Fibroblast of mammary gland (primary cell): ENCODE measurements at regions not wholly inside any gene's neighbourhood (a gene's known extent, or its start where the extent isn't known, plus 50 kb on each side); places are given as distances from the start of the nearest gene placed in this dataset.
A peak's percentile ranks its signal among the peaks of the same experiment; 100 is the strongest.

Source experiments
- DNase-seq: peaks from one replicate; pipeline ENCODE4 v3.0.0-alpha.2; 2010; ENCODE audit warnings: low read depth
- H3K4me3 ChIP-seq: 2 replicates; pipeline ENCODE4 v1.5.1; 2011; ENCODE audit warnings: low read depth, mild to moderate bottlenecking, low read length, moderate library complexity; ENCODE audit not compliant: control insufficient read depth
- TF ChIP-seq, protein P1 (sequence below): conservative IDR thresholded peaks from 2 replicates; pipeline ENCODE4 v1.5.1; 2011; ENCODE audit warnings: low read depth, low read length, inconsistent platforms; ENCODE audit not compliant: control insufficient read depth, insufficient read depth

DNA sequence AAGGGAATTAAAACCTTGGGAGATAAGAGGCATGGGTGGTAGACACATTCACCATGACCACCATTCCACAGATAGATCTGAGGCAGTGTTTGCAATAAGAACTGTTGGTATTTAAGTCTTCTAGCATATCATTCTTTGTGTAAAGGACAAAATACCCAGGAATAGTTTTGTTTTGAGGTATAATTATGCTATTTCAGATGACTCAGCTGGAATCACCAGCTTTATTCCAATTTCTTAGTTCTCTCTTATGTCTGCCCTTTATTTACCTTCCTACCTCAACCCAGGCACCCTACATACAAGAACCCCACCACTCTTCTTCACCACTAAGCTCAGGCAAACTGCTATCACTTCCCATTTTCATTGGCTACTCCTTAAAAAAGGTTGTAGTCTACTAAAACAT, 94.7 kb upstream of the TRIO start:
- no peak overlapping the region for H3K4me3 ChIP-seq
- TF ChIP-seq, protein P1, sequence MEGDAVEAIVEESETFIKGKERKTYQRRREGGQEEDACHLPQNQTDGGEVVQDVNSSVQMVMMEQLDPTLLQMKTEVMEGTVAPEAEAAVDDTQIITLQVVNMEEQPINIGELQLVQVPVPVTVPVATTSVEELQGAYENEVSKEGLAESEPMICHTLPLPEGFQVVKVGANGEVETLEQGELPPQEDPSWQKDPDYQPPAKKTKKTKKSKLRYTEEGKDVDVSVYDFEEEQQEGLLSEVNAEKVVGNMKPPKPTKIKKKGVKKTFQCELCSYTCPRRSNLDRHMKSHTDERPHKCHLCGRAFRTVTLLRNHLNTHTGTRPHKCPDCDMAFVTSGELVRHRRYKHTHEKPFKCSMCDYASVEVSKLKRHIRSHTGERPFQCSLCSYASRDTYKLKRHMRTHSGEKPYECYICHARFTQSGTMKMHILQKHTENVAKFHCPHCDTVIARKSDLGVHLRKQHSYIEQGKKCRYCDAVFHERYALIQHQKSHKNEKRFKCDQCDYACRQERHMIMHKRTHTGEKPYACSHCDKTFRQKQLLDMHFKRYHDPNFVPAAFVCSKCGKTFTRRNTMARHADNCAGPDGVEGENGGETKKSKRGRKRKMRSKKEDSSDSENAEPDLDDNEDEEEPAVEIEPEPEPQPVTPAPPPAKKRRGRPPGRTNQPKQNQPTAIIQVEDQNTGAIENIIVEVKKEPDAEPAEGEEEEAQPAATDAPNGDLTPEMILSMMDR: no peak
- no peak for DNase-seq

- no peak overlapping the region for H3K4me3 ChIP-seq
- no peak for DNase-seq
- TF ChIP-seq, protein P1: no peak
Measured at GRCh38 chr5:14041528-14042192, 97.2 kb upstream of the DNAH5 start.

DNA sequence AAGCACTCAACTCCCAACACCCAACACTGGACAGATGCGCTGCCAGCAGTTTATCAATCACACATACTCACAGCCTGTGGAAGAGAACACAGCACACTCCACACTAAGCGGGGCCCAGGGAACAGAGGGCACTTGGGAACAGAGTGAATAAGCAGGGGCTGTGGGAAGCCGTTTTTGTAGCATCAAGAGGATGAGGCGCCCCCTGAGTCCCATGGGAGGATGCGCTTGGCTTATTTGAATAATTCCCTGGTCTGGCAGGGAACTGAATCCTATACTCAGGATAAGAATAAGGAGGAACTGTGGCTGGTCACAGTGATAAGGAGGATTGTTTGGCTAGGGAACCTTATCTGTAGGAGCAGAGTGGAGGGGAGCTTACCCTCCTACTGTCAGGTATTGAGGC, 96.1 kb upstream of the DNAH5 start:
- TF ChIP-seq, protein P1: no peak
- DNase-seq: peak; percentile 59
- H3K4me3 ChIP-seq: no peak overlapping the region

GRCh38 chr5:14039576-14039975, 95.1 kb upstream of the DNAH5 start:
- peak; percentile 79 for DNase-seq
- TF ChIP-seq, protein P1: no peak
- no peak overlapping the region for H3K4me3 ChIP-seq

DNA sequence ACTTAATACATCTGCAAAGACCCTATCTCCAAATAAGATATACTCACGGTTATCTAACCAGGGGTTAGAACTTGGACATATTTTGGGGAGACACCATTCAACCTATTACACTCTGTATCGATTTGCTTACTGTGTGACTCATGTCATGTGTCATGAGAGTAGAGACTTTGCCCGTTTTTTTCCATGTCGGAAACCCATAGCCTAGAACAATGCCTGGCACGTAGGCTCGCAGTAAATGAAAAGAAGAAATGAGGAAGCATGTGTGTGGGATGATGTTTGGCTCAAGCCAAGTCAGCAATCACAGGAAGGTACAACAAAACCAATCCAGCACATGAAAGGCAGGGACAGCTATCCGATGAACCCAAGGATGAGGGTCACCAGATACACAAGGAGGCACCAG, 94.6 kb upstream of the DNAH5 start:
- no peak overlapping the region for H3K4me3 ChIP-seq
- DNase-seq: peak; percentile 76
- TF ChIP-seq, protein P1: no peak

- peak; percentile 98 for DNase-seq
- TF ChIP-seq, protein P1: no peak
- no peak overlapping the region for H3K4me3 ChIP-seq
Measured at GRCh38 chr5:14038341-14038959, 94.0 kb upstream of the DNAH5 start.
